ENCODE measurements at regions not wholly inside any gene's neighbourhood (a gene's known extent, or its start where the extent isn't known, plus 50 kb on each side); places are given as distances from the start of the nearest gene placed in this dataset.

GRCh38 chr3:31067004-31067403 lies 172.5 kb upstream of the GADL1 start:
- TF ChIP-seq CTCF (IDR thresholded peaks at IDR 0.05) (no peak), EP300 (IDR thresholded peaks at IDR 0.05) (no peak), POLR2A (IDR thresholded peaks at IDR 0.05) (no peak)
